ENCODE measurements at regions not wholly inside any gene's neighbourhood (a gene's known extent, or its start where the extent isn't known, plus 50 kb on each side); places are given as distances from the start of the nearest gene placed in this dataset.

DNA sequence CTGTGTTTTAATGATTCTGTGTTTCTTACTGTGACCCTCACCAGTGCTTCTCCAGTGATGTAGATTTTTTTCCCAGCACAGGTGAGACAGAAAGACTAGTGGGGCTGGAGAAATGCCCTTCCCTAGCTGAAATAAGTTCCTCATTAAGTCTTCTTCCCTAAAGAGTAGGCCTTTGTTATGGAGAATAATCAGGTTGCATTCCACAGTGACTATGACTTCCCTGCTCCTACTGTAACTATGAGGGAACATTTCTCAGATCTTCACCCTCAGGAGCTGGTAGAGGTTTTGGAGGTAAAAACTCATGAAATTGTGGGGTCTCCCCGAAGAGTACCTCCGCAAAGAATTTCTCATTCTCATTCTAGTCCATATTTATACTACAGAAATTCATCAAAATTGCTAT is 286.2 kb downstream of the GRB14 start:
- TF ChIP-seq, protein P1, sequence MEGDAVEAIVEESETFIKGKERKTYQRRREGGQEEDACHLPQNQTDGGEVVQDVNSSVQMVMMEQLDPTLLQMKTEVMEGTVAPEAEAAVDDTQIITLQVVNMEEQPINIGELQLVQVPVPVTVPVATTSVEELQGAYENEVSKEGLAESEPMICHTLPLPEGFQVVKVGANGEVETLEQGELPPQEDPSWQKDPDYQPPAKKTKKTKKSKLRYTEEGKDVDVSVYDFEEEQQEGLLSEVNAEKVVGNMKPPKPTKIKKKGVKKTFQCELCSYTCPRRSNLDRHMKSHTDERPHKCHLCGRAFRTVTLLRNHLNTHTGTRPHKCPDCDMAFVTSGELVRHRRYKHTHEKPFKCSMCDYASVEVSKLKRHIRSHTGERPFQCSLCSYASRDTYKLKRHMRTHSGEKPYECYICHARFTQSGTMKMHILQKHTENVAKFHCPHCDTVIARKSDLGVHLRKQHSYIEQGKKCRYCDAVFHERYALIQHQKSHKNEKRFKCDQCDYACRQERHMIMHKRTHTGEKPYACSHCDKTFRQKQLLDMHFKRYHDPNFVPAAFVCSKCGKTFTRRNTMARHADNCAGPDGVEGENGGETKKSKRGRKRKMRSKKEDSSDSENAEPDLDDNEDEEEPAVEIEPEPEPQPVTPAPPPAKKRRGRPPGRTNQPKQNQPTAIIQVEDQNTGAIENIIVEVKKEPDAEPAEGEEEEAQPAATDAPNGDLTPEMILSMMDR (IDR thresholded peaks at IDR 0.05): no peak
- TF ChIP-seq POLR2A (IDR thresholded peaks at IDR 0.05): no peak
